Activated effector memory CD4-positive, alpha-beta T cell treated with anti-CD3 and anti-CD28 coated beads, Interleukin-2, amount 50 U/mL, for 16 hours (primary cell): ENCODE measurements at regions not wholly inside any gene's neighbourhood (a gene's known extent, or its start where the extent isn't known, plus 50 kb on each side); places are given as distances from the start of the nearest gene placed in this dataset.
"Not testable (repeated sequence)": the region's sequence is repeated elsewhere in the genome, so short reads cannot be mapped to it uniquely, and the experiment has no call there.

Experiments
- DNase-seq: peaks from one replicate; pipeline ENCODE4 v3.0.0-alpha.2; 2020

- no peak for DNase-seq
Measured at GRCh38 chr9:20237686-20238085, 384.6 kb downstream of the MLLT3 start.

DNA sequence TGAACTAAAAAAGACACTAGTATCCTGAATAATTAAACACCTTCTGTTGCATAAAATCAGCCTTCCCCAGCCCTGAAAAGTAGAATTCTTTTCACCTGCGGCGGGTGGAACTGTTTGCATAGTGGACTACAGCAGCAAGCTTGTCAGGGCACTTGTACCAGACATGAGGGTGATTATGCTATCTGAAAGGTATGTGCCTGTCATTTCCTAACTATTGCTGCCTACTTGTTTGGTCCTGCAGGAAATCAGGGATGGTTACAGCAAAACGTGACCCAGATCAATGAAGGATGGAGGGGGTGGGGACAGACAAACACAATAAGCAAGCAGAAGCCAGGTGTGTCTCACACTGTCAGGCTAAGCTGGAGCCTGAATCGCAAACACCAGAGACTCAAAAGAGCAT, 385.6 kb downstream of the MLLT3 start:
- no peak for DNase-seq

DNA sequence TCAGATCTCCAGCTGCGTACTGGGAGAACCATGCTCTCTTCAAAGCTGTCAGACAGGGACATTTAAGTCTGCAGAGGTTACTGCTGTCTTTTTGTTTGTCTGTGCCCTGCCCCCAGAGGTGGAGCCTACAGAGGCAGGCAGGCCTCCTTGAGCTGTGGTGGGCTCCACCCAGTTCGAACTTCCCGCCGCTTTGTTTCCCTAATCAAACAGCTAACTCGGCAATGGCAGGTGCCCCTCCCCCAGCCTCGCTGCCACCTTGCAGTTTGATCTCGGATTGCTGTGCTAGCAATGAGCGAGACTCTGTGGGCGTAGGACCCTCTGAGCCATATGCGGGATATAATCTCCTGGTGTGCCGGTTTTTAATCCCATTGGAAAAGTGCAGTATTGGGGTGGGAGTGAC, 387.1 kb downstream of the MLLT3 start:
- DNase-seq, result not testable (repeated sequence)

GRCh38 chr9:20228096-20228495, 394.2 kb downstream of the MLLT3 start:
- DNase-seq, result no peak

- no peak for DNase-seq
Measured at GRCh38 chr9:20227166-20227874, 395.0 kb downstream of the MLLT3 start.

DNA sequence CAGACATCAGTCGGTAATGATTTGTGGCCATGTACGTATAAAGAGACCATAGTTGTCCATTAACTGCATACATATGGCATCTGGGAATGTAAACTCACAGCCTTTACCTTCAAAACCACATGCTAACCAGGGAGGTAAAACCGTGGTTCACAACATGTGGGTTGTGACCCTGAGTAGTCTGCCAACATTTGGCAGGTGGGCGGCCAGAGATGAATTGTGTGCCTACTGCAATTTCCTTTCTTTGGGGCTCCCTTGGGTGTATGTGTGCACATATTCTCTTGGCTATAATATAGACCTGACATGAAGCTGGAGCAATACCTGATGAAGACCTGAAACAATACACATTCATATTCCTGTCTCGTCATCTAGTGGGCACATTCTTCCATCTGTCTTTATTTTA, 396.0 kb downstream of the MLLT3 start:
- no peak for DNase-seq

GRCh38 chr9:20225826-20226225, 396.5 kb downstream of the MLLT3 start:
- no peak for DNase-seq

DNA sequence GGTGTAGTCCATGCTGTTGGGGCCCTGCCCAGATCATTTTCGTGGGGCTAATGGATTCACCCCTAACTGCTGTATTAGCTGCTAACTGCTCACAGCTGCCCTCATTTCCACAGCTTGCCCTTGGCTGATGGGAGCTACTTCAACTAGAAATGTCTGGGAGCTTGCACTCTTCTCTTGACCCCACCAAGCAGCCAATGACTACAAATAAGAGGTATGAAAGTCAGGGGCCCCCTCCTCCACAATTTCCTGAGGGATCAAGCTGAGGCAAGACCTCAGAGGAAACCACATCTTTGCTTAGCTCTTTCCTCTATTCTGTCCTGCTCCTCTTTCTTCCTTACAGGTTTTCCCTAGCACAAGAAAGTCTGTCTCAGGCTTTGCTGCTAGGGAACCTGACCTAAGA, 397.5 kb downstream of the MLLT3 start:
- no peak for DNase-seq

- DNase-seq, result no peak
Measured at GRCh38 chr9:20220286-20220685, 402.0 kb downstream of the MLLT3 start.

DNA sequence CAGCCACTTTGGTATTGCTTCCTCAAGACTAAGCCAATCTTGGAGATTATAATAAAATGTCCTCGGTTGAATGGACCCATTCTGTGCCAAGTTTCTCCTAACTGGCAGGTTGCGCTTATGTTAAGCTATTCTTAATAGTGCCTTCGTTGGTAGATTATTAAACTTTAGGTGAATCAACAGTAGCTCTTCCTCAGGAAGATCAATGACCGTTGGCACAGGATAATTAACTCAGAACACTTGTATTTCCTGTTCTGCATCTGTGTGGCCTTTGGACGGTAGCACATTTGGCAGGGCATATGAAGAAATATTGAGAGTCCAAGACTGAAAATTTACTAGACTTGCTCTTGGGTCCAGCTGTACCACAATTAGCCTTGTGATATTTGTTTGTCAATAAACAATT, 402.9 kb downstream of the MLLT3 start:
- DNase-seq, result no peak

DNA sequence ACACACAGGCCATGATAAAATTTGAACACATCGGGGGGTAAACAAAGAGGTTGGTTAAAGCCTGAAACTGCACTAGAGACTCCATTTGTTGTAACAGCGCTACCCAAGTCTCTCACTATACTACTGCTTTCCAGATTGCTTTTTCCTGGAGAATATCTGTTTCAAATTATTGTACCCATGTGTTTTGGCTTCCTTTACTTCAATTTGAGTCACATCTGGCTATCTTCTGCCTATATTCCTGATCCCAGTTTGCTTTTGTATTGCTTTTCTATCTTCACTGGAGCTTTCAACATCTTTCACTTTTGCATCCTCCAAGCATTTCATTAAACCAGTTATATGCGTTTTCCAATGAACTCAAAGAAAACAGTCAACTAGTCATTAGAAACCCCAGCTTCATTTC, 404.7 kb downstream of the MLLT3 start:
- no peak for DNase-seq

DNA sequence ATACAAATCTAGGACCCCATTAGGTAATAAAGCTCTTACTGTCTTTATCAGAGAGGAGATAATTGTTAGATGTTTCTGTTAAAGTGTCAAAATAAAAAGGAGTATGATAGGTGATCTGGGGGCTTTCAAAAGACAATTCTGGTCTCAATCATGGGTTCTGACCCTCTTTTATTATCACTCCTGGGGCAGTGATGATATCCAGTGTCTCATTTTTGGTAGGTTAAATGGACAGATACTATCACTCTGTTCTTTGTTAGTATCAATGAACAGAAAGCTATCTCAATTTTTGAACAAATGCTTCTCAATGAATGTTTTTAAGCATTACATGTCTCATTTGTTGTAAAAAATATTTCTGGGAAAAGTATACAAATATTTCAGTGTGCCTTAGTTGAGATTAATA, 405.9 kb downstream of the MLLT3 start:
- no peak for DNase-seq

DNA sequence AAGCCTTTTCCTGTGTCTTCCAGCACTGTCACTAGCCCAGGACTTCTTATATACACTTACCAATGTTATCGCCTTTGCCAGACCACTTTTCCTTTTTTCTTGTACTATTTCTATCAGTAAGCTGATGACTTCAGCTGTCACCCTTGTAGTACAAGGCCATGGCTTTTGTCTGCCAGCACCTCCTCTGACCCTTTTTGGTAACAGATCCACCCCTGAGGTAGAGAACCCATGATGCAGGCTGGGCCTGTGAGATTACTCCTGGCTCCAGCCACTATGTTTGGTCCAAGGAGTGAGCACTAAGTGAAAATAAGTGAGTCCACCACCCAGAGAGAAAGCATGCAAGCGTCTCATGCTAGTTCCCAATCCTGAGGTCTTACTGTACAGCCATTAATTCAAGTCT, 406.7 kb downstream of the MLLT3 start:
- no peak for DNase-seq

- no peak for DNase-seq
Measured at GRCh38 chr9:20212806-20213205, 409.5 kb downstream of the MLLT3 start.

DNA sequence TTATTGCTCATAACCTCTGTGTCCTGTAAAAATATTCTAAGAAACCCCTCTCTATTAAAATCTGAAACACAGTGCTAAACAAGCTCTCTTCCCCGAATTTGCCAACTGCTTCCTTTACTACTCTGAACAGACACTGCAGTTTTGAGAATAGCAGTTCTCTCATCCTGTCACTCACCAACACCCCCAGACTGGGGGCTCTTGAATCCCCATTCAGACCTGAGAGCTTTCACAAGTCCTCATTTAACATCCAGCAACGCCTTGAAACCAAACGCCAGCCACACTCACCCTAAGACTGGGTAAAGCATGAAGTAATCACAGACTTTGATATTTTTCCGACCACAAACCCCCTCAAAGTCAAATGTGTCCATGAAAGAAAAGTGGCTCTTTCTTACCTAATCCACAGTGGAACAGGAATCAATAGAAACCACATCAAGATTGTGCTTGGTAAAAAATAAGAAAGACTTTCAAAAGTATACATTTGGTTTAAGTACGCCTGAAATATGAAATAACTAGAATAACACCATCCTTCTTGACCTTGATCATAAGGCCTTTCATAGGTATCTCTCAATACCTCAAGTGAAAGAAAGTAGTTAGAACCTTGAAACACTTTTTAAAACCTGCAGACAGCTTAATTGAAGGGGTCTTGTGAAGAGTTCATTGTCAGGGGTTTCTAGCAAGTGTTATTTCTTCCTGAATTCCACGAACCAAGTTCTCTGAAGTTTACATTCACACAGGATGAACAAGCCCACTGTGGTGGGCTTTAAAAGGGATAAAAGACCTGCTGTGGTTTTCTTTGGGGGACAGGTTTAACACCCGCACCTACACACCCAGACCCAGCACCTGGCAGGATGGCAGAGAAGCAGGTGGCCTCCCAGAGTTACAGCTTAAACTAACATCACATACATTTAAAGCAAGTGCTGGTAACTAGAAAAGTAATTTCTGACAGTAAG, 412.6 kb downstream of the MLLT3 start:
- DNase-seq, result peak; percentile 69

DNA sequence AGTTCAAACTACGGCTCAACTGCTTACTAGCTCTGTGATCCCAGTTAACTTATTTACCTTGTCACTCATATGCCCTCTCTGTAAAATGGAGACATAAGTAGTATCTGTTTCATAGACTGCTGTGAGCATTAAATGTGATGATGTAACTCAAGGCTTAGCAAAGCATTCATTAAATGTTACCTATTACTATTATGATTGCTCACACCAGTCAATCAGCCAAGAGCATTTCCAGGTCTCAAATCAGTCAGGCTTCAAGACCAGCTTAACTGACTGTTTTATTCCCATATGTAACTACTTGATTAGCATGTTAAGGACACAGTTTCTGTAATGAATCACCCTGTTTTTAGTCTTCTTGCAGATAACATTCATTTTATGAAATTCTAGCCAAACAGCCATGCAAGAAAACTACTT, 413.3 kb downstream of the MLLT3 start:
- no peak for DNase-seq

DNA sequence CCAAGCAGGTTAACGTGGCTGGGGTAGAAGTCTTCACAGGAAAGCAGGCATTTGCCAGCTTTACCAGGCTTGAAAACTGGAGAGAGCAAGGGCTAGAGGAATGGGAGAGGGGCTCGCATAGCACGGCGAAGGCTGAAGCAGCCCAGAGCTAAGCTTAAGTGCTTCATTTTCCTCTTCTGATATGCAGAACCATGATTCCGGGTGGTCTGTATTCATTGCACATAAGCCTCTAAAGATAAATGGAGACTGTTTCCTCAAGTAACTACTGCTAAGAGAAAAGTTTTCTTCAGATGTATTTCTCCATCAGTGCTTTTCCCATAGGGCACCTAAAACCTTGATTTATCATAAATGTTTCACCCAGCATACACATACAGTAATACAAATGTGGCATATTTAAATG, 414.1 kb downstream of the MLLT3 start:
- DNase-seq, result no peak

DNA sequence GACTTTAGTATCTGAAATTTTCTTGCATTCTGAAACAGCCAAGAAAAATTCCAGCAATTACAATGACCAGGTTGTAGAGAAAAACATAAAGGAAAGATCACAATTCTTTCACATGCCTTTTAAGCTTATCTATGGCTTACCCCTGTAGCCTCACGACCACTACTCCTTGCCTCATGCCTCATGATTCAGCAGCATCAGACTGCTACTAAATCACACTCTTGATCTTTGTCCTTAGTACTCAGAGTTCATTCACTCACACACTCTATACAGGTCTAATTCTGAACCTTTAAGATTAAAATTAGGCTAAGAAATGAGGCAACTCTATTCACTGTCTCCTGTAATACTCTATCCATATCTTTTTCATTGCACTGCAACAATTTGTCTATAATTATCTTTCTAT, 415.1 kb downstream of the MLLT3 start:
- DNase-seq, result no peak

DNA sequence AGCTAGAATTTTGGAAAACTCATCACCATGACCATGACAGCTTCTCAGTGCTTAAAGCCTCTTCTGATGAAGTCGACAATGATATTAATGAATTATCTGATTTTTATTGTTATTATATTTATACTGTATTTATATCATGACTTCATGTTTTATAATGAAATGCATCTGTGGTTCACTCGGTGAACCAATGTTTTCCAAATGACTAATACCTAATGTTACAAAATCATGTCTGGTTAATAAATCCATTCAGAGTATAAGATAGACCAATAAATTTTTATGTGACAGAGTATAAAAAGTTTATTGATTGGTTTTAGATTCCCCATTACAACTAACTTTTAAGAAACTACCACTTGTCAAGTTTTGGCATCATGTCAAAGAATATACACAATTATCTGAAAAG, 416.5 kb downstream of the MLLT3 start:
- no peak for DNase-seq

DNA sequence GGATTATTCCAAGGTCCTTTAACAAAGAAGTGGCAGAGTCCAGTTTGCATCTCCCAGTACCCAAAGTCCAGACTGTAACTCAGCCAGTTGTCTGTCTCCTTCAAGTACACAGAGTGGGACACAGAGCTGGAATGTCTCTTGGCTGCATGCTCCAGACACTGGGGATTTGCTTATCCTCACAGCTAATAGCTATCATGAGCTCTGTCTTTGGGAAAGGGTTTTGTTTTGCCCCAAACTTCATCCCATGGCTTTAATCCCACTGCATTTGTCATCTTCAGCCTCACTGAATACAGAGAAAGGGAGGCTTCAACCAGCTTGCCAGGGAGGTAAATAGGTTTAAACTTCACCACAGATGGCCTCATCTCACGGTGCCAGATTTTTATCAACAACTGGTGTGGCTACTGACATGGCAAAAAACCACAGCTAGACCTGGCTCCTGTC, 412.2 kb upstream of the SLC24A2 start:
- DNase-seq, result no peak

DNA sequence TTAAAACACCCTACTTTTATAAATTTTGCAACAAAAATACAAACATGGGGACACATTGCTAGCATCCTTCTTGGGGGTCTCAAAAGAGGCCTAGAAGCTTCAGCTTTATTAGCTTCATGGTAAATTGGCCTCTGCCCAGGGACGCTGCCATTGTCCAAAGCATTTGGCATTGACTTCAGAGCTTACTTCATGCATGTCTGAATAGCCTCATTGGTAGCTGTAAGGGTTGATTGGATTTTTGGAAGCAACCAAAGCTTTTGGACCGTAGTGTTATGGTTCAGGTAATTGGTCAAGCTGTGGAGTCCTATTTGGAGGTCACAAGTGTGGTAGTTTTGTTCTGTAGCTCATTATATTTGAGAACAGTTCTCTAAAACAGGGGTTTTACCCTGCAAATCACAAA, 411.7 kb upstream of the SLC24A2 start:
- no peak for DNase-seq

- no peak for DNase-seq
Measured at GRCh38 chr9:20199111-20199510, 410.3 kb upstream of the SLC24A2 start.

DNA sequence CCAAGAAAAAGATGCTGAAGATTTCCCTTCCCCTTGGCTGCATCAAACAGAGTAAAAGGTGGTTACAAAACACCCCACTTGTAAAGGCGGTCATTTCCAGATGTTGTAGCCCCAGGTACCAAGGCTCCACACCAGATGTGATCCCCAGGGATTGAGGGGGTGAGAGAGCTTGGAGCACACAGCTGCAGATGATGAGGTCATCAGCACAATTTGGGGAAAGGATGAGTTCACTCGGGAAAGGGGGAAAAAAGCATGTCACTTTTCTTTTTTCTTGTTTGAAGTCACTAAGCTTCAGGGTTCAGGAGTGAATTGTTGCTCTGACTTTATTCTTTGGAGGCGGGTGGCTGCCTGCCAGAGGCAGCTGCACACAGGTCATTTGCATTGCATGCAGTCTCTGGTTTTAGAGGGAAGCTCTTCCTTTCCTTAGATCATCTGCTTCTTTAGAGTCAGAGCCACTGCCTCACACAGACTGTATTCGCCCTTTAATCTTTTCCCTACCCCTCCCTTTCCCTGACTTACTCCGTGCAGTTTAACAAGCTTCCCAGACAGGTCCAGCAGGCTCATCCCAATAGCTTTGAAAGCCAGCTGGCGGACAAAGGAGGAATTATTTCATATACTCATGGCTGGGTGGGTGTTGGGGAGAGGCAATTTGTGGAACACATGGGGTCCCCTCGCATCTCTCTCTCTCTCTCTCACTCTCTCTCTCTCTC, 409.3 kb upstream of the SLC24A2 start:
- DNase-seq, result no peak
